CD4-positive, alpha-beta T cell treated with Interleukin-4 for 1 hour (primary cell): ENCODE measurements at regions not wholly inside any gene's neighbourhood (a gene's known extent, or its start where the extent isn't known, plus 50 kb on each side); places are given as distances from the start of the nearest gene placed in this dataset.

Experiments used
- DNase-seq, 2 donors: peaks; one replicate each; pipeline ENCODE4 v3.0.0-alpha.2; 2020 to 2022

GRCh38 chr4:13942977-13943376, 315.5 kb upstream of the BOD1L1 start:
- no peak for DNase-seq

DNA sequence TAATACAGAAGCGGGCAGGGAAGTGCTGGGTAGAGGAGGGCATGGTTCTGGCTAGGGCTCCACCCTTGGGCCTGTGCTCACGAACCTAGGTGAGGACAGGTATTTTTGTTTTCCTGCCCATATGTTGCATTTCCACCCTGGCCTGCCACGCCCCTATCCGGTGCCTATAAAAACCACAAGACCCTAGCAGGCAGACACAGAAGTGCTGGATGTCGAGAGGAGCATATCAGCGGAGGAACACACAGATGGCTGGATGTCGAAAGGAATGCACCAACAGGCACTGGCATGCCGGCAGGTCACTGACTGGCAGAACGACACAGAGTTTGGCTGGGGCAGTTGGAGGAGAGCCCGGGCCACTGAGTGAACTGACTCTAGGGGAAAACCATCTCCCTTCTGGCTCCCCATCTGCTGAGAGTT, 316.6 kb upstream of the BOD1L1 start:
- DNase-seq = no peak

GRCh38 chr4:13947921-13948320, 320.4 kb upstream of the BOD1L1 start:
- DNase-seq = no peak

DNA sequence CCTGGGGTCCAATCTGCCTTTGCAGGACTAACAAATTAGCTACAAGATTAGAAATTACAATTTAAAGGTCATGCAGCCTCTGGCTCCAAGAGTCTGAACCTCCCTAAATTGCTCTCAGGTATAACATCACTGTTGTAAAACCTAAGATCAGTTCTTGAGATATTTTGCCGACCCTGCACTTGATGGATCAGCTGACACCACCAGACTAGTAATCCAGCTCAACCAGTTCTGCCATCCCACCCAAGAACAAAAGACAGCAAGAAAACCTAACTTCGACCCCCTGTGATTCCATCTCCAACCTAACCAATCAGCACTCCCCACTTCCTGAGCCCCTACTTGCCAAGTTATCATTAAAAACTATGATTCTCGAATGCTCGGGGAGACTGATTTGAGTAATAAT, 323.0 kb upstream of the BOD1L1 start:
- no peak for DNase-seq

GRCh38 chr4:13953083-13953482, 325.6 kb upstream of the BOD1L1 start:
- no peak for DNase-seq

- no peak for DNase-seq
Observed at GRCh38 chr4:13955551-13955950, 328.0 kb upstream of the BOD1L1 start.

GRCh38 chr4:13956947-13957346, 329.4 kb upstream of the BOD1L1 start:
- no peak for DNase-seq

GRCh38 chr4:13957871-13958270, 330.3 kb upstream of the BOD1L1 start:
- no peak for DNase-seq

- no peak for DNase-seq
Observed at GRCh38 chr4:13963601-13964000, 336.1 kb upstream of the BOD1L1 start.

DNA sequence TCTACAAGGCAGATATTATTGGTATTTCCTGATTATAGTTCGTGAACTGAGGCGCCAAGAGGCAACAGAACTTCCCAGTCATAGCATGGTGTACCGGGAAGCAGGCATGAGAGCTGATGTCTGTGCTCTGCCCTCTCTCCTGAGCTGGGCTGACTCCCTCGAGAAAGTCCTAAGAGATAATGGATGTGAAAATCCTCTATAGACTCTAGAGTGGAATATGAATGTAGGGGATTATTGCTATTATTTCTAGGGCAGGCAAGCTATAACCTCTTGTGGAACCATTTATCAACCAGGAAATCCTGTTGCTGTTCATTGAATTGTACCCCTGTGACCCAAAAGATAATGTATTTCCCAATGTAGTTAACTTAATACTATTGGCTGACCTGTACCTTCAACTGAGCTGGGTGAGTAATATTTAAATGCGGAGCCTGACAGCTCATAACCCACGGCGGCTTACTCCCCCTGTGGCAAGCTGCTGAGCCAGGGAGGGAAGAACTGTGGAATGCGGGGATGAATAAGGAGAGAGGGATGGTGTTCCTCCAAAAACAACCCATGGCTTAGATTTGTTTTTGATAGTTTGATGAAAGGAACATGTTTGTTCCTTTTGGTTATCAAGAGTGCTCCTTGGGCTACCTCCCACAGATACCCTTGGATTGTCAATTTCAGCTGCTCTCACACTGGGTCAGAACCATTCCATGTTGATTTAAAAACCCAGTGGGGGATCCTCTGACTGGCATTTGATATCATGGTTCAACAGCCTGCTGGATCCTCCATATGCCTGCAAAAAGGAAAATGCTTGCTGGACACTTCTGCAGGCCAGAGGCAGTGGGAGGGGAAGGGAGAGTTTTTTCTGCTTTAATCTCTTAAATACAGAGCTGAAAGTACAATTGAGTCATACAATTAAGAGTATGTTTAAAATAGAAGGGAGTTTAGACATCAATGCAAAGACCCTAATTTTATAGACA, 339.0 kb upstream of the BOD1L1 start:
- DNase-seq = no peak

DNA sequence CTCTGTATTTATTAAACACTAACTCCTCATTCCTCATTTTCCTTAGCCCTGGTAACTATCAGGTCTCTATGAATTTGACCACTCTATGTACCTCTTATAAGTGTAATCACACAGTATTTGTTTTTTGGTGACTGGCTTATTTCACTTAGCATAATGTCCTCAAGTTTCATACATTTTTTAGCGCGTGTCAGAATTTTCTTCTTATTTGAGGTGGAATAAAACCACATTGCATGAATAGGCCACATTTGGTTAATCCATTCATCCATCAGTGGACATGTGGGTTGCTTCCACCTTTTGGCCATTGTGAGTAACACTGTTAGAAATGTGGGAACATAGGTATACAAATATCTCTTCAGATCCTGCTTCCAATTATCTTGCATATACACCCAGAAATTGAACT, 341.2 kb upstream of the BOD1L1 start:
- DNase-seq = no peak

GRCh38 chr4:13970349-13970748, 342.8 kb upstream of the BOD1L1 start:
- DNase-seq = no peak

DNA sequence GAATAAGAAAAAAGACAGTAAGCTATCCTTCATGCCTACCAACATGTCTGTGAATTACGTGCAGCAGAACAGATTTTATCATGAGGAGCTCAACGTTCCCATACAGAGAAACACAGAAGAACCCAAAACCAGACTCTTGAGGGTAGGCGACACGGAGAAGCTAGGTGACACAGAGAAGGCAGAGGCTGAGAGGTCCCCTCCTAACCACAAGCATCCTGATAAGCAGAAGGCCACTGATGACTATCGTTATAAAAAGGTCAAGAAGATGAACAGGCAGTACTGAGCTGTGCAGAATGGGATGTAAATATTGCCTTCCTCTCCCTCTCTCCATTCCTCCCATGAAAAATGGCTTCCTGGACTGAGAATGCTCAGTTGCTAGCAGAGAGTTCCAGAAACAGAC, 350.2 kb upstream of the BOD1L1 start:
- no peak for DNase-seq

DNA sequence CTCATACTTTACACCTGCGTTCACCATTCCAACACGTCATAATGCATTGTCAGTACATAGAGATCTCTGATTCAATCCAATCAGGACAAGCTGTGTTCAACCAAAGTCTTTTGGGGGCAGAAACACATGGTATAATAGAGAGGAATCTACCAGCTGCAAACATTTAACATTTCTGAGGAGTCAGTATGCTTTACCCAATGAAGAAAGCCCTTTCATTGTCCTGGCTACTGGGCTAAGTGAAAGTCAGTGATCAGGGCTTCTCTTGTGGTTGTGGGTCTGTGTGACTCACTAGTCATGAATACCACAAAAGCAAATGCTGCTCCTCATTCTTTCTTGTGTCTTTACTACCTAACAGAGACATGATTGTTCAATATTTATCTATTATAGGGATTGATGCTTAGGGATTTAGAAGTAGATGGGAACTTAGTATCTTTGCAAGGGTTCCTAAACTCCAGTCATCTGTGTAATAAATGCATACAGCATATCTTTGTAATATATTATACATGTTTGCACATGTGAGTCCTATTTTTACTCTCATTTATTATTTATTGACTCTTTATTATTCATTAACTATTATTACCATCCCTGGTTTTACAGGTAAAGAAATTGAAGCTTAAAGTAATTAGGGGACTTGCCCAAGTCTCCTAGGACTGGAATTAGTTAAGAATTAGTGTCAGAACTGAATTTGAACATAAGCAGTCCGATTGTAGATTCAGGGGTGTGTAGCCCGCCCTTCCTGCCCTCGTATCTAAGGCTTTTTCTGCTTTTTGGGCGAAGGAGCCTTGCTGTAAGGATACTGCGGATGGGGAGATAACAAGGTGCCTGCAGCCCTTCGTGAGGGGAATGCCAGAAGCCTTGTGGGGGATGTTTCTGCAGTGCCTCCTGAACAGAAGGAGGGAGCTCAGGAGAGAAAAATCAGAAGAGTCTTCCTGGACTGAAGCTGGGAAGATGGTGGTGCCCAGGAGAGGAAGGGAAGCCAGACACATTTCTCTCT, 353.1 kb upstream of the BOD1L1 start:
- no peak for DNase-seq

DNA sequence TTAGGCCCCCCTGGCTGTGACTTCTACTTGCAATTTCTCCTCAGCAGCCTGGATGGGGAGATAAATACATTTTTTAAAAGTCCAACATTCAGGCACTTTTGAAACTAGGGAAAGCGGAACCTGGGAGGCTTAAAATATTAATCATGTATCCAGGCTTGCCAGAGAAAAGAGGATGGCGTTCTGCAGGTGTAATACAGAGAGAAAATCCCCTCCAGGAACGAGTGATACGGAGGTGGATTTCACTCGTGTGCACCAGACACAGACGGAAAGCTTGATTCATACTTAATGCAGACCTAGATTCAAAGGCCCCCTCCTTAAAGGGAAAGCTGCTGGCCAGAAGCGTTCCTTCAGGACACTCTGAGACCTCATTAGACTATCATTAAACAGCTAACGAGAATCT, 354.0 kb upstream of the BOD1L1 start:
- DNase-seq = no peak

- no peak for DNase-seq
Observed at GRCh38 chr4:13982010-13982409, 354.5 kb upstream of the BOD1L1 start.

GRCh38 chr4:13983189-13983790, 355.8 kb upstream of the BOD1L1 start:
- DNase-seq = no peak

DNA sequence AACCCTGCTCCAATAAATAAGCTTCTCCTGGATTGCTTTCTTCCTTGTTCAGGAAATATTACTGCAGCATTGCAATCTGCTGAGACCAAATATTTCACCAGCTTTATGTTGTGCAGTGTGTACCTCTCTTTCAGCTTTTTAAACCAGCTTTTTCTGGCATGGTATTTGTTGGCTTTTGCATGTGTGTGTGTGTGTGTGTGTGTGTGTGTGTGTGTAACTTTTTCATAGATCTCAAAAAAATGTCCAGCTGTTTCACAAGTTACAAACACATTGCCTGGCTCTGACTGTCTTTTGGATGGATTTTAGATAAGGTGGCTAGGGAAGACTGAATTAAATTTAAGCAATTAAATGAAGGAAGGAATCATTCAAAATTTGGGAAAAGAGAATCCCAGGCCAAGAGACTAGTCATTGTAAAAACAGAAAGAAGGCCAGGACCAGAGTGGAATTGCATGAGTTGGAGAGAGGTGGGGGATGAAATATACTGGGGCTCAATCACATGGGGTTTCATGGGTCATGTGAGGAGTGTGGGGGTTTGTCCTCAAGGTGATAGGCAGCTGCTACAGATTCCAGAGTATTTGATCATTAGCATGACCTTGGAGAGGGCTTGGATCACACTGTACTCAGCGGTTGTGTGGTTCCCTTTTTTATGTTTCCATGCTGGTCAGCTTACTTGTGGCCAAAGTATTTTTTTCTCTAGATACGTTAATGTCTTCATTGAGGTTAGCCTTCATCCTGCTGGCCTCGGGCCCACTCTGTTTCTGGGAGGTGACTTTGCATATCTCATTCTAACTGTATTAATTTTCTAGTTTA, 357.7 kb upstream of the BOD1L1 start:
- DNase-seq = no peak

DNA sequence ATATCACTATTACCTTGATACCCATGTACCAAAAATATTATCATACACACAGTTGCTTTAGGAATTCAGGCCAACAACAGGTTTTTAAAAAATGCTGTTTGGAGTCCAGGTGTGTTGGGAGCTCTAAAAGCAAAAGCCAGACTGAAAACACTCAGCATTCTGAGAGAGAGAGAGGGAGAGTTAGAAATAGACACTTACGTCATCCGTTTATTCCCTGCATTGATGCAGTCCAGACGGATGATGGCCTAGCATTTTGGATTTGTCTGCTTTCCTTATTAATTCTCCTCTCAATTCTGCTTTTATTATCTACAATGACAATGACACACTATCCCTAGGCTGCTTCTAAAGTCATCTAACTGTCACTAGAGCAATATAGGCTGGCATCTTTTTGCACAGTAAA, 358.3 kb upstream of the BOD1L1 start:
- no peak for DNase-seq

- DNase-seq = no peak
Observed at GRCh38 chr4:13986548-13986947, 359.0 kb upstream of the BOD1L1 start.

DNA sequence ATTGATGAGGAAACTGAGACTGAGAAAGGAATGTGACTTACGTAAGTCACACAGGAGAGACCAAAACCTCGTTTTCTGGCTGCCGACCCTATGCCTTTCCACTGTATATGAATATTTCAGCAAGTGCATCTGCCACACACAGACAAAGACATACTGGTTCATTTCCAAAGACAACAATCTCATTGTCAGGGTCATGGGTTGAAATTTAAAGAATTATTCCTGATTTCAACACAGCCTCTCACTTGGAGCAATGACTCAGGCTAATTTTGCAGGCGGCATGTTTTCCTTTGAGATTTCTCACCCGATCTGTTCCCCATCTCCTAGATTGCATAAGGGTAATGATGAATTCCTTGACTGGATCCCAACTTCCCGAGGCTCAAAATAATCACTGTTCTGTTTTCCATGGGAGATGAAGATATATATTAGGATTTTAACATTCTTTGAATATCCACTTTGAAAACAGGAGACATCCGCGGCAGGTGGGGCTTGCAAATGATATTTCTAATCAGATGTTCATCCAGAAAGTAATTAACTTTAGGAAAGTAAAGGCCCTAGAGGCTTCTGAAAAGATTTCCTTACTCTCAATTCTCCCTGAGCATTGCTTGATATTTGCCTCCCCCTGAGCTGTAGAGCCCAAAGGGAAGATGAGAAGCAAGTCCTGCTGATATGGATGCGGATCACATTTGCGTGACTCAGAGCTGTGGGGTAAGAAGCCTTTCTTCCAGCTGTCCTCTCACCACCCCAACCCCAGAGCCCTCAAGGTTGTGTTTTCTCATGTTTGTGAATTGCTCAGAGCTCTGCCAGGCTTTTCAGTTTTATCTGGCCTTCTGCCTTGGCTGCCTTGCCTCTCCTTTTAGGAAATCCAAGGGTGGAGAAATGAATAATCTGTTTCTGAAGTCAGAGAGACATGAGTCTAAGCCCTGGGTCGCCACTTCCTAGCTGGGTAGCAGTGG, 361.1 kb upstream of the BOD1L1 start:
- DNase-seq = no peak
